ENCODE measurements at regions not wholly inside any gene's neighbourhood (a gene's known extent, or its start where the extent isn't known, plus 50 kb on each side); places are given as distances from the start of the nearest gene placed in this dataset.

- TF ChIP-seq REST (IDR thresholded peaks at IDR 0.05; ENCODE audit: unreplicated experiment) = no peak
These were observed 228.0 kb downstream of the CYP26B1 start (continued) for GRCh38 chr2:71919708-71920107.

GRCh38 chr2:71910277-71910676, 237.4 kb downstream of the CYP26B1 start:
- peaks cover 4% of the 10 kb centered on the region; the same call in 2 of the 3 replicates for H3K36me3 Mint-ChIP-seq (ENCODE audit: low read depth)
- H3K4me1 Mint-ChIP-seq = no peaks in the 10 kb centered on the region
- peaks cover 26% of the 10 kb centered on the region for H3K9me3 Mint-ChIP-seq
- H3K27me3 ChIP-seq (ENCODE audit: insufficient read depth) = no peaks in the 10 kb centered on the region
- no peak overlapping the region for H3K27ac ChIP-seq (ENCODE audit: low read depth)
- no peak overlapping the region for H2AFZ ChIP-seq
- no peaks in the 10 kb centered on the region for H3K4me1 ChIP-seq (ENCODE audit: insufficient read depth)
- H3K4me2 ChIP-seq = no peak overlapping the region
- no peak overlapping the region for H3K27ac Mint-ChIP-seq
- H3K36me3 ChIP-seq (ENCODE audit: insufficient read depth) = no peaks in the 10 kb centered on the region
- H3K4me3 Mint-ChIP-seq = no peak overlapping the region
- no peak for ATAC-seq
- no peaks in the 10 kb centered on the region for H3F3A ChIP-seq (replicated peaks; ENCODE audit: low read depth)
- no peaks in the 10 kb centered on the region for H3K79me2 ChIP-seq (replicated peaks; ENCODE audit: insufficient read depth)
- H3K4me3 ChIP-seq = no peak overlapping the region
- no peak for DNase-seq (ENCODE audit: low spot score)
- no peaks in the 10 kb centered on the region for H3K27me3 Mint-ChIP-seq (ENCODE audit: insufficient read depth, low read depth, poor library complexity)
- no peaks in the 10 kb centered on the region for H4K20me1 ChIP-seq (replicated peaks; ENCODE audit: insufficient read depth)
- H3K9me2 ChIP-seq (ENCODE audit: insufficient read depth) = no peaks in the 10 kb centered on the region
- TF ChIP-seq, protein P1, sequence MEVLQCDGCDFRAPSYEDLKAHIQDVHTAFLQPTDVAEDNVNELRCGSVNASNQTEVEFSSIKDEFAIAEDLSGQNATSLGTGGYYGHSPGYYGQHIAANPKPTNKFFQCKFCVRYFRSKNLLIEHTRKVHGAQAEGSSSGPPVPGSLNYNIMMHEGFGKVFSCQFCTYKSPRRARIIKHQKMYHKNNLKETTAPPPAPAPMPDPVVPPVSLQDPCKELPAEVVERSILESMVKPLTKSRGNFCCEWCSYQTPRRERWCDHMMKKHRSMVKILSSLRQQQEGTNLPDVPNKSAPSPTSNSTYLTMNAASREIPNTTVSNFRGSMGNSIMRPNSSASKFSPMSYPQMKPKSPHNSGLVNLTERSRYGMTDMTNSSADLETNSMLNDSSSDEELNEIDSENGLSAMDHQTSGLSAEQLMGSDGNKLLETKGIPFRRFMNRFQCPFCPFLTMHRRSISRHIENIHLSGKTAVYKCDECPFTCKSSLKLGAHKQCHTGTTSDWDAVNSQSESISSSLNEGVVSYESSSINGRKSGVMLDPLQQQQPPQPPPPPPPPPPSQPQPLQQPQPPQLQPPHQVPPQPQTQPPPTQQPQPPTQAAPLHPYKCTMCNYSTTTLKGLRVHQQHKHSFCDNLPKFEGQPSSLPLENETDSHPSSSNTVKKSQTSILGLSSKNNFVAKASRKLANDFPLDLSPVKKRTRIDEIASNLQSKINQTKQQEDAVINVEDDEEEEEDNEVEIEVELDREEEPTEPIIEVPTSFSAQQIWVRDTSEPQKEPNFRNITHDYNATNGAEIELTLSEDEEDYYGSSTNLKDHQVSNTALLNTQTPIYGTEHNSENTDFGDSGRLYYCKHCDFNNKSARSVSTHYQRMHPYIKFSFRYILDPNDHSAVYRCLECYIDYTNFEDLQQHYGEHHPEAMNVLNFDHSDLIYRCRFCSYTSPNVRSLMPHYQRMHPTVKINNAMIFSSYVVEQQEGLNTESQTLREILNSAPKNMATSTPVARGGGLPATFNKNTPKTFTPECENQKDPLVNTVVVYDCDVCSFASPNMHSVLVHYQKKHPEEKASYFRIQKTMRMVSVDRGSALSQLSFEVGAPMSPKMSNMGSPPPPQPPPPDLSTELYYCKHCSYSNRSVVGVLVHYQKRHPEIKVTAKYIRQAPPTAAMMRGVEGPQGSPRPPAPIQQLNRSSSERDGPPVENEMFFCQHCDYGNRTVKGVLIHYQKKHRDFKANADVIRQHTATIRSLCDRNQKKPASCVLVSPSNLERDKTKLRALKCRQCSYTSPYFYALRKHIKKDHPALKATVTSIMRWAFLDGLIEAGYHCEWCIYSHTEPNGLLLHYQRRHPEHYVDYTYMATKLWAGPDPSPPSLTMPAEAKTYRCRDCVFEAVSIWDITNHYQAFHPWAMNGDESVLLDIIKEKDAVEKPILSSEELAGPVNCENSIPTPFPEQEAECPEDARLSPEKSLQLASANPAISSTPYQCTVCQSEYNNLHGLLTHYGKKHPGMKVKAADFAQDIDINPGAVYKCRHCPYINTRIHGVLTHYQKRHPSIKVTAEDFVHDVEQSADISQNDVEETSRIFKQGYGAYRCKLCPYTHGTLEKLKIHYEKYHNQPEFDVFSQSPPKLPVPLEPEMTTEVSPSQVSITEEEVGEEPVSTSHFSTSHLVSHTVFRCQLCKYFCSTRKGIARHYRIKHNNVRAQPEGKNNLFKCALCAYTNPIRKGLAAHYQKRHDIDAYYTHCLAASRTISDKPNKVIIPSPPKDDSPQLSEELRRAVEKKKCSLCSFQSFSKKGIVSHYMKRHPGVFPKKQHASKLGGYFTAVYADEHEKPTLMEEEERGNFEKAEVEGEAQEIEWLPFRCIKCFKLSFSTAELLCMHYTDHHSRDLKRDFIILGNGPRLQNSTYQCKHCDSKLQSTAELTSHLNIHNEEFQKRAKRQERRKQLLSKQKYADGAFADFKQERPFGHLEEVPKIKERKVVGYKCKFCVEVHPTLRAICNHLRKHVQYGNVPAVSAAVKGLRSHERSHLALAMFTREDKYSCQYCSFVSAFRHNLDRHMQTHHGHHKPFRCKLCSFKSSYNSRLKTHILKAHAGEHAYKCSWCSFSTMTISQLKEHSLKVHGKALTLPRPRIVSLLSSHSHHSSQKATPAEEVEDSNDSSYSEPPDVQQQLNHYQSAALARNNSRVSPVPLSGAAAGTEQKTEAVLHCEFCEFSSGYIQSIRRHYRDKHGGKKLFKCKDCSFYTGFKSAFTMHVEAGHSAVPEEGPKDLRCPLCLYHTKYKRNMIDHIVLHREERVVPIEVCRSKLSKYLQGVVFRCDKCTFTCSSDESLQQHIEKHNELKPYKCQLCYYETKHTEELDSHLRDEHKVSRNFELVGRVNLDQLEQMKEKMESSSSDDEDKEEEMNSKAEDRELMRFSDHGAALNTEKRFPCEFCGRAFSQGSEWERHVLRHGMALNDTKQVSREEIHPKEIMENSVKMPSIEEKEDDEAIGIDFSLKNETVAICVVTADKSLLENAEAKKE (CRISPR knock-in tag; IDR thresholded peaks at IDR 0.05) = no peak
- no peak for TF ChIP-seq STAT1 (IDR thresholded peaks at IDR 0.05; ENCODE audit: unreplicated experiment)
- TF ChIP-seq NANOG (IDR thresholded peaks at IDR 0.05; ENCODE audit: borderline replicate concordance) = no peak
- no peak for TF ChIP-seq REST (IDR thresholded peaks at IDR 0.05; ENCODE audit: unreplicated experiment)
- TF ChIP-seq POLR2AphosphoS5 (IDR thresholded peaks at IDR 0.05; ENCODE audit: low read depth) = no peak
- no peak for TF ChIP-seq ETS1 (IDR thresholded peaks at IDR 0.05)
- TF ChIP-seq CTCF (conservative IDR thresholded peaks at IDR 0.05; ENCODE audit: low read depth in 2 of 2) = no peak
- no peak for TF ChIP-seq JUNB (IDR thresholded peaks at IDR 0.05; ENCODE audit: unreplicated experiment)
- no peak for TF ChIP-seq ZNF331 (CRISPR knock-in tag; IDR thresholded peaks at IDR 0.05; ENCODE audit: low read depth)
